ENCODE measurements at regions not wholly inside any gene's neighbourhood (a gene's known extent, or its start where the extent isn't known, plus 50 kb on each side); places are given as distances from the start of the nearest gene placed in this dataset.
A peak's percentile ranks its signal among the peaks of the same experiment; 100 is the strongest.
"Not testable (repeated sequence)": the region's sequence is repeated elsewhere in the genome, so short reads cannot be mapped to it uniquely, and the experiment has no call there.

DNA sequence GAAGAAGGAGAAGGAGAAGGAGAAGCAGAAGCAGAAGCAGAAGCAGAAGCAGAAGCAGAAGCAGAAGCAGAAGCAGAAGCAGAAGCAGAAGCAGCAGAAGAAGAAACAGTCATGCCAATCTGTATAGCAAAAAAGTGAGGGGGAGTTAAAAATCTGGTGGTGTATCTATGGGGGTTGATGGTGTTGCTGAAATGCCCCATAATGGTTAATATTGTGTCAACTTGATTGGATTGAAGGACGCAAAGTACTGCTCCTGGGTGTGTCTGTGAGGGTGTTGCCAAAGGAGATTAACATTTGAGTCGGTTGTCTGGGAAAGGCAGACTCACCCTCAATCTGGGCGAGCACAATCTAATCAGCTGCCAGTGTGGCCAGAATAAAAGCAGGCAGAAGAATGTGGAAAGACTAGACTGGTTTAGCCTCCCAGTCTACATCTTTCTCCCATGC, 120.3 kb downstream of the AKR1D1 start:
- H3K9me3 ChIP-seq (ENCODE audit: insufficient read depth, low read depth, low read length); H3K36me3 ChIP-seq (ENCODE audit: insufficient read depth, low read depth, low read length); H3K27me3 ChIP-seq (ENCODE audit: insufficient read depth, low read length); H3K9ac ChIP-seq (ENCODE audit: low read depth, low read length); H3K4me1 ChIP-seq (ENCODE audit: insufficient read depth, low read length); H3K4me3 ChIP-seq (ENCODE audit: low read length); H3K27ac ChIP-seq (ENCODE audit: low read length): not testable (repeated sequence)

DNA sequence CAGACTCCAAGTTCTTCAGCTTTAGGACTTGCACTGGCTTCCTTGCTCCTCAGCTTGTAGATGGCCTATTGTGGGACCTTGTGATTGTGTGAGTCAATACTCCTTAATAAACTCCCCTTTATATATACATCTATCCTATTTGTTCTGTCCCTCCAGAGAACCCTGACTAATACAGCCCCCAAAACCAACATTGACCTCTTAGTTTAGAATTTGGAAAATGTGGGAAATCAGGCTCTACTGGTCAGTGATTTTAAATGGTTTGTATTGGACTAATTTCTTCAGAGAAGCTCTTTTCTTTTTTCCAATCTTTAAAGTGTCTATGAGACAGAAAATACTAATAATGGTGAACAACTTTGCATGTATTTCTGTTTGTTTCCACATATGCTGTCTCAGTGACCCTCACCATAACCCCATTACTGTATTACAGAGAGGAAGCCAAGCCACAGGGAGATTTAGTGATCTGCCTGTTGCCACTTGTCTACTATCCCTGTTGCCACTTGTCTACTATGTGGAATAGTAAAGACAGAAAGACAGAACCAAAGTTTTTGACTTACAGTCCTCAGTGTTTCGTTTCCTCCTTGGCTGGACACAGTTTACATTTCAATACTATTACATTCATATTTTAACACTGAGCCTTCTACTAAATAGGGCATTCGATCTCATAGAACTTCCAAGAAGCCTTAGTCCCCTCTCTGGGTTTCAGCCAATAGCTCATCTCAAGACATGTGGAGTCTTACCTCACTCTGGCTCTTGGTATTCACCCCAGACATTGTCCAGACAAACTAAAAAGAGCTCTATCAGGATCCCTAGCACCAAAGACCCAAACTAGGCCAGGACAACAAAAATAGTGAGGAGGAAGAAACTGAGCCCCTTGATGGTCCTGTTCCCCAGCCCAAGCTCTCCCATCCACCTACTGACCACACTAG, 121.0 kb downstream of the AKR1D1 start:
- Histone ChIP-seq H3K9ac (ENCODE audit: low read depth, low read length) (no peak overlapping the region), H3K9me3 (ENCODE audit: insufficient read depth, low read depth, low read length) (0 out of 2 replicates have a peak, but pooled peaks cover 3% of the 10 kb centered on the region), H3K27me3 (ENCODE audit: insufficient read depth, low read length) (no peaks in the 10 kb centered on the region)

DNA sequence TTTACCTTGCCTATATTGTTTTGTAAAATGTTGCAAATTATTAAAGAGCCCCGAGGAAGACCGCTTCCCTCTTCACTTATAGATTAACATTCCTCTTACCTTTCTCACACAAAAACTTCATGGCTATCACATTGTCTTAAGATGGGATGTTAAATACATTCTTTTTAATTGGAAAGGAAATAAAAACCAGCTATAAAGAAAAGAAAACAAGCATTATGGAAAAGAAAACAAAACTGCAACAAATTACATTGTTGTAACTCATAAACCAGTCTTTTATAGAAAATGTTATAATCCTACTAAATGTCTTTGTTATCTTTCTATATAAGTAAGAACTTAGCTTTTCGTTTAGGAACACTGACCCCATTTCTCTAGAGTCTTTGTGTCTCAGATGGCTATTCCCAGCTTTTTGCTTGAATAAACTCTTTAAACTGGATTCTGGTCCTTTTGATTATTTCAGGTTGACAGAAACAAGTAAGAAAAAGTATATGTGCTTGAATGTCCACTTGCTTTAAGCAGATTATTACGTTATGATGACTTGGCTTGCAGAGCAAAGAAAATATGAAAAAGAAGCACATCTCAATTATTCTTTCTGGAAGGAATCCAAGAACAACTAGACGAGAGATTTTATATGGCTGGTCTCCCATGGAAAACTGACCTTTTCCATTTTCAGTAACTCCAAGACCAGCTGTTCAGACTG, 128.2 kb downstream of the AKR1D1 start:
- Histone ChIP-seq H3K27ac (ENCODE audit: low read length) (peak overlapping the region; percentile 84), H3K9me3 (ENCODE audit: insufficient read depth, low read depth, low read length) (0 out of 2 replicates have a peak, but pooled peaks cover 3% of the 10 kb centered on the region), H3K9ac (ENCODE audit: low read depth, low read length) (peak overlapping the region; percentile 43; the same call in 1 of the 2 replicates), H3K36me3 (ENCODE audit: insufficient read depth, low read depth, low read length) (no peaks in the 10 kb centered on the region), H3K4me1 (ENCODE audit: insufficient read depth, low read length) (peaks cover 44% of the 10 kb centered on the region), H3K27me3 (ENCODE audit: insufficient read depth, low read length) (no peaks in the 10 kb centered on the region), H3K4me3 (ENCODE audit: low read length) (no peak overlapping the region)

More for the DNA sequence above, 121.0 kb downstream of the AKR1D1 start:
- H3K27ac ChIP-seq (ENCODE audit: low read length) = no peak overlapping the region
- 0 out of 2 replicates have a peak, but pooled peaks cover 2% of the 10 kb centered on the region for H3K4me1 ChIP-seq (ENCODE audit: insufficient read depth, low read length)
- H3K4me3 ChIP-seq (ENCODE audit: low read length) = no peak overlapping the region
- H3K36me3 ChIP-seq (ENCODE audit: insufficient read depth, low read depth, low read length) = no peaks in the 10 kb centered on the region

DNA sequence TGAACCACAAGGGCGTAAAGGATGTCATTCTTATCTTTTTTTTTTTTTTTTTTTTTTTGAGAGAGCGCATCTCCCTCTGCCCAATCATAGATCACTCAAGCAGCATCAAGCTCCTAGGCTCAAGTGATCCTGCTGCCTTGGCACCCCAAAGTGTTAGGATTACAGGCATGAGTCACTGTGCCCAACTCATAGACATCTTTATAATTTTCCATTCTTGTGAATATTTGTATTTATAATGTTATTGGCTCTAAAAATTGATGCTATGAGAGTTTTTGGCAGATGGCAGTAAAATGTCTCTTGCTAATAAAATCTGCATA, 128.7 kb downstream of the AKR1D1 start:
- Histone ChIP-seq H3K27ac (ENCODE audit: low read length) (peak overlapping the region; percentile 84), H3K4me1 (ENCODE audit: insufficient read depth, low read length) (peaks cover 44% of the 10 kb centered on the region), H3K9me3 (ENCODE audit: insufficient read depth, low read depth, low read length) (0 out of 2 replicates have a peak, but pooled peaks cover 3% of the 10 kb centered on the region), H3K27me3 (ENCODE audit: insufficient read depth, low read length) (no peaks in the 10 kb centered on the region), H3K4me3 (ENCODE audit: low read length) (peak overlapping the region; percentile 19; the same call in 1 of the 2 replicates), H3K9ac (ENCODE audit: low read depth, low read length) (peak overlapping the region; percentile 43), H3K36me3 (ENCODE audit: insufficient read depth, low read depth, low read length) (no peaks in the 10 kb centered on the region)

DNA sequence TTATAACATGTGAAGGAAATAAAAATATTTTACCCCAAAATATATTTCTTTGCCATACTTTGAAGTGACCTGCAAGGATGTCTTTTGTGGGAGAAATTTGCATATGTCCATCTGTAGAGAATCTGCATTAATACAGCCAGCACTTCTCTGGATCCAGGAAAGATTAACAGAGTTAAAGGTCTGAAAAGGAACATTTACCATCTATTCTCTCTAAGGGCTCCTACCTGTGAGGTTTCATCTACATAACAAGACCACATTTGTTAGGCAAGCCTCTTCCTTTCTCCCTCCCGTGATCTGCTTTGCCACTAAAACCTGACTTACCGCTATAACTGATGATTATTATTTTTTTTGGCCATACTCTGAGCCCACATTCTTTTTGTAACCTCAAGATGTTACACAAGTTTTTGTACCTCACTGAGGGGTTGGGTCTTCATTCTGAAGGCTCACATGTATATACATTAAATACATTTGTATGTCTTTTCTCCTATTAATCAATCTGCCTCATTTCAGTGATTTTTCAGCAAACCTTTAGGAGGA, 129.4 kb downstream of the AKR1D1 start:
- H3K9ac ChIP-seq (ENCODE audit: low read depth, low read length) = peak overlapping the region; percentile 81
- no peaks in the 10 kb centered on the region for H3K9me3 ChIP-seq (ENCODE audit: insufficient read depth, low read depth, low read length)
- peaks cover 42% of the 10 kb centered on the region for H3K4me1 ChIP-seq (ENCODE audit: insufficient read depth, low read length)
- no peaks in the 10 kb centered on the region for H3K36me3 ChIP-seq (ENCODE audit: insufficient read depth, low read depth, low read length)
- H3K4me3 ChIP-seq (ENCODE audit: low read length) = peak overlapping the region; percentile 52; the same call in 1 of the 2 replicates
- H3K27ac ChIP-seq (ENCODE audit: low read length) = peak overlapping the region; percentile 91
- H3K27me3 ChIP-seq (ENCODE audit: insufficient read depth, low read length) = no peaks in the 10 kb centered on the region

DNA sequence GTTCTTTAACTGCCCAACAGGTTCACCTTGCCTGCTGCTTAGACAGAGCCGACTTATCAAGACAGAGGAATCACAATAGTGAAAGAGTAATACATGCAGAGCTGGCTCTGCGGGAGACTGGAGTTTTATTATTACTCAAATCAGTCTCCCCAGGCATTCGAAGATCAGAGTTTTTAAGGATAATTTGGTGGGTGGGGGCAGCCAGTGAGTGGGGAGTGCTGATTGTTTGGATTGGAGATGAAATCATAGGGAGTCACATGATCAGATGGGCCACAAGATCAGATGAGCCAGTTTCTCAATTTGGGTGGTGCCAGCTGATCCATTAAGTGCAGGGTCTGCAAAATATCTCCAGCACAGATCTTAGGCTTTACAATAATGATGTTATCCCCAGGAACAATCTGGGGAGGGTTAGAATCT, 131.3 kb downstream of the AKR1D1 start:
- peaks cover 42% of the 10 kb centered on the region for H3K4me1 ChIP-seq (ENCODE audit: insufficient read depth, low read length)
- H3K36me3 ChIP-seq (ENCODE audit: insufficient read depth, low read depth, low read length) = no peaks in the 10 kb centered on the region
- H3K9ac ChIP-seq (ENCODE audit: low read depth, low read length) = peak overlapping the region; percentile 68
- H3K9me3 ChIP-seq (ENCODE audit: insufficient read depth, low read depth, low read length) = no peaks in the 10 kb centered on the region
- H3K4me3 ChIP-seq (ENCODE audit: low read length) = peak overlapping the region; percentile 23; the same call in 1 of the 2 replicates
- peak overlapping the region; percentile 60 for H3K27ac ChIP-seq (ENCODE audit: low read length)
- no peaks in the 10 kb centered on the region for H3K27me3 ChIP-seq (ENCODE audit: insufficient read depth, low read length)

DNA sequence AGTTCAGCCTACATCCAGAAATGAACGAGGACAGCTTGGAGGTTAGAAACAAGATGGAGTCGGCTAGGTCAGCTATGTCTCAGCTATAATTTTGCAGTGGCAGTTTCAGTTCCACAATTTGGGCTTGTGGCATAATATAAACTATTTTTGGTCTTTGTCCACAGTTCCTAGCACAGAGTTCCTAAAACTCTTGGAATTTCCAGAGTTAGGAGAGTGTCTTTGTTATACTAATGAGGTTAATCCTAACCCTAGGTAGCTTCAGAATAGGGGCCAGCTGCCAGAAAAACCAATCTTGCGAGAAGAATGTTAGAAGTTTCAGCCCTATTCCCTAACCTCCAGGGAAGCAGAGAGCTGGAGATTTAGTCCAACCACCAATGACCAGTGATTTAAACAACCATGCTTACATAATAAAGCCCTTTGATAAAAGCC, 131.9 kb downstream of the AKR1D1 start:
- peak overlapping the region; percentile 94 for H3K27ac ChIP-seq (ENCODE audit: low read length)
- peaks cover 42% of the 10 kb centered on the region for H3K4me1 ChIP-seq (ENCODE audit: insufficient read depth, low read length)
- no peaks in the 10 kb centered on the region for H3K9me3 ChIP-seq (ENCODE audit: insufficient read depth, low read depth, low read length)
- peak overlapping the region; percentile 18; the same call in 1 of the 2 replicates for H3K4me3 ChIP-seq (ENCODE audit: low read length)
- H3K9ac ChIP-seq (ENCODE audit: low read depth, low read length) = peak overlapping the region; percentile 68
- H3K27me3 ChIP-seq (ENCODE audit: insufficient read depth, low read length) = no peaks in the 10 kb centered on the region
- H3K36me3 ChIP-seq (ENCODE audit: insufficient read depth, low read depth, low read length) = no peaks in the 10 kb centered on the region

DNA sequence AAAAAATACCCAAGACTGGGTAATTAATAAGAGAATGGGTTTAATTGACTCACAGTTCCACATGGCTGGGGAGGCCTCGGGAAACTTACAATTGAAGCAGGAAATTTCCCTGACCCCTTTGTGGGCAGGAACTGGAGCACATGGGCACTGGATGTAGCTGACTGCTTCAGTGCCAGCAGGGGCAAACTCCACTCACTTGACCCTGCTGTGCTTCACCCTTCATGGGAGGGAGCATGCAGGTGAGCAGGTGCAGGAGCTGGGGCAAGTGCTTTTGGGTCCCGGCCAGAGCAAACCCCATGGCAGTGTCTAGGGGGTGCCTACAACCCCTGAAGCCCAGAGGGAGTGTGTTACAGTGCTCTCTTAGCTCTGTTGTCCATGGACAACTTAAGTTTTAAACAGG, 132.6 kb downstream of the AKR1D1 start:
- no peaks in the 10 kb centered on the region for H3K27me3 ChIP-seq (ENCODE audit: insufficient read depth, low read length)
- H3K4me1 ChIP-seq (ENCODE audit: insufficient read depth, low read length) = peaks cover 39% of the 10 kb centered on the region
- H3K9ac ChIP-seq (ENCODE audit: low read depth, low read length) = peak overlapping the region; percentile 68
- H3K4me3 ChIP-seq (ENCODE audit: low read length) = no peak overlapping the region
- H3K36me3 ChIP-seq (ENCODE audit: insufficient read depth, low read depth, low read length) = no peaks in the 10 kb centered on the region
- H3K9me3 ChIP-seq (ENCODE audit: insufficient read depth, low read depth, low read length) = no peaks in the 10 kb centered on the region
- peak overlapping the region; percentile 94 for H3K27ac ChIP-seq (ENCODE audit: low read length)

DNA sequence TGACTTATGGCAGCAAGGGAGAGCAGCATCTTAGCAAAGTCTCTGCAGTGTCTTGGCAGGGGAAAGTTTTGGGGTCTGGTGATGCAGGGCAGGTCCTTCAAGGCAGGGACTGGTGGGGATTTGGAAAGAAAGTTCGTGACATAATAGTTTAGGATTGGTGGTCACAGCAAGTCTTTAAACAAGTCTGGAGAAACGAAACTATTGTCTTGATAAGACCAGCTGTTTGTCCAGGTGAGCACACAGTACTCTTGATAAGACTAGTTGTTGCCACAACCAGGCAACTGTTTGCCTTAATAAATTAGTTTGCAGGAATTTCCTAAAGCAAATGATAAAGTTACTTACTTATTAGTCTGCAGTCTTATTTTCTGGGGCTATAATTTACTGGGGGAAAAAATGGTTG, 136.1 kb downstream of the AKR1D1 start:
- Histone ChIP-seq H3K27ac (ENCODE audit: low read length) (no peak overlapping the region), H3K27me3 (ENCODE audit: insufficient read depth, low read length) (no peaks in the 10 kb centered on the region), H3K4me1 (ENCODE audit: insufficient read depth, low read length) (peaks cover 17% of the 10 kb centered on the region), H3K4me3 (ENCODE audit: low read length) (no peak overlapping the region), H3K9me3 (ENCODE audit: insufficient read depth, low read depth, low read length) (peaks cover 20% of the 10 kb centered on the region), H3K9ac (ENCODE audit: low read depth, low read length) (no peak overlapping the region; the same call in 1 of the 2 replicates), H3K36me3 (ENCODE audit: insufficient read depth, low read depth, low read length) (no peaks in the 10 kb centered on the region; the same call in 1 of the 2 replicates)

DNA sequence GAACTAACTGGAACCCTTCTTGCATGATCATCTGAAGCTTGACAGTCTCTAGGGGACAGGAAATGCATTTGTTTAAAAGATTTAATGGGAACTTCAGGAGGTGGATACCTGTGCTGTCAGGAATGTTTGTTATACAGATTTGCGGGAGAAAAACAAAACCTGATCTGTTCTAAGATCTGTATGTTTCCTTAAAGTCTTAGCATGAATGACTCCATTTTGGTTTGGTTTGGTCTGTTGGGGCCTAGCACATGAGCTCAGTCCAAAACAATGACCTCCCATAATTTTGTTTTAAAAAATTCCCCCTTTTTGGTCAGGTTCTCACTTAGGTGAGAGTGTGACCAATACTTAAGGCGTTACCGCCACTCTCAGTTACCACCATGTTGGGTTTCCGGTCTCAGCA, 138.7 kb downstream of the AKR1D1 start:
- H3K27ac ChIP-seq (ENCODE audit: low read length) = no peak overlapping the region
- H3K27me3 ChIP-seq (ENCODE audit: insufficient read depth, low read length) = no peaks in the 10 kb centered on the region
- no peak overlapping the region for H3K4me3 ChIP-seq (ENCODE audit: low read length)
- peaks cover 45% of the 10 kb centered on the region for H3K9me3 ChIP-seq (ENCODE audit: insufficient read depth, low read depth, low read length)
- H3K9ac ChIP-seq (ENCODE audit: low read depth, low read length) = no peak overlapping the region
- no peaks in the 10 kb centered on the region; the same call in 1 of the 2 replicates for H3K36me3 ChIP-seq (ENCODE audit: insufficient read depth, low read depth, low read length)
- H3K4me1 ChIP-seq (ENCODE audit: insufficient read depth, low read length) = no peaks in the 10 kb centered on the region

DNA sequence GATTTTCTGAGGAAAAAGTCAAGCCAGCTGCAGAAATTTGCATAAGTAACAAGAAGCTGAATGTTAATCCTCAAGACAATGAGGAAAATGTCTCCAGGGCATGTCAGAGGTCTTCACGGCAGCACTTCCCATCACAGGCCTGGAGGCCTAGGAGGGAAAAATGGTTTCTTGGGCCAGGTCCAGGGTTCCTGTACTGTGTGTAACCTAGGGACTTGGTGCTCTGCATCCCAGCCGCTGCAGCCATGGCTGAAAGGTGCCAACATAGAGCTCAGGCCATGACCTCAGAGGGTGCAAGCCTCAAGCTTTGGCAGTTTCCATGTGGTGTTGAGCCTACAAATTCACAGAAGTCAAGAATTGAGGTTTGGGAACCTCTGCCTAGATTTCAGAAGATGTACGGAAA, 144.1 kb downstream of the AKR1D1 start:
- H3K36me3 ChIP-seq (ENCODE audit: insufficient read depth, low read depth, low read length); H3K9ac ChIP-seq (ENCODE audit: low read depth, low read length); H3K4me1 ChIP-seq (ENCODE audit: insufficient read depth, low read length); H3K4me3 ChIP-seq (ENCODE audit: low read length); H3K27ac ChIP-seq (ENCODE audit: low read length); H3K27me3 ChIP-seq (ENCODE audit: insufficient read depth, low read length): not testable (repeated sequence)
- peaks cover 76% of the 10 kb centered on the region for H3K9me3 ChIP-seq (ENCODE audit: insufficient read depth, low read depth, low read length)

All from iPS-20b (cell line).